GM23248 (cell line): ENCODE measurements at regions not wholly inside any gene's neighbourhood (a gene's known extent, or its start where the extent isn't known, plus 50 kb on each side); places are given as distances from the start of the nearest gene placed in this dataset.
A peak's percentile ranks its signal among the peaks of the same experiment; 100 is the strongest.

ENCODE experiments used
- EZH2 ChIP-seq: fragments of 200-600 bp; sonication (generic); IDR thresholded peaks from 2 replicates; pipeline ENCODE4 v1.6.1; 2018; ENCODE audit warnings: antibody characterized with exemption, mild to moderate bottlenecking; ENCODE audit not compliant: insufficient read depth, poor library complexity, severe bottlenecking
- EZH2phosphoT487 ChIP-seq: fragments of 200-600 bp; sonication (generic); IDR thresholded peaks from 2 replicates; pipeline ENCODE4 v1.6.1; 2018; ENCODE audit warnings: antibody characterized with exemption, moderate library complexity, mild to moderate bottlenecking, low read depth; ENCODE audit not compliant: insufficient read depth

DNA sequence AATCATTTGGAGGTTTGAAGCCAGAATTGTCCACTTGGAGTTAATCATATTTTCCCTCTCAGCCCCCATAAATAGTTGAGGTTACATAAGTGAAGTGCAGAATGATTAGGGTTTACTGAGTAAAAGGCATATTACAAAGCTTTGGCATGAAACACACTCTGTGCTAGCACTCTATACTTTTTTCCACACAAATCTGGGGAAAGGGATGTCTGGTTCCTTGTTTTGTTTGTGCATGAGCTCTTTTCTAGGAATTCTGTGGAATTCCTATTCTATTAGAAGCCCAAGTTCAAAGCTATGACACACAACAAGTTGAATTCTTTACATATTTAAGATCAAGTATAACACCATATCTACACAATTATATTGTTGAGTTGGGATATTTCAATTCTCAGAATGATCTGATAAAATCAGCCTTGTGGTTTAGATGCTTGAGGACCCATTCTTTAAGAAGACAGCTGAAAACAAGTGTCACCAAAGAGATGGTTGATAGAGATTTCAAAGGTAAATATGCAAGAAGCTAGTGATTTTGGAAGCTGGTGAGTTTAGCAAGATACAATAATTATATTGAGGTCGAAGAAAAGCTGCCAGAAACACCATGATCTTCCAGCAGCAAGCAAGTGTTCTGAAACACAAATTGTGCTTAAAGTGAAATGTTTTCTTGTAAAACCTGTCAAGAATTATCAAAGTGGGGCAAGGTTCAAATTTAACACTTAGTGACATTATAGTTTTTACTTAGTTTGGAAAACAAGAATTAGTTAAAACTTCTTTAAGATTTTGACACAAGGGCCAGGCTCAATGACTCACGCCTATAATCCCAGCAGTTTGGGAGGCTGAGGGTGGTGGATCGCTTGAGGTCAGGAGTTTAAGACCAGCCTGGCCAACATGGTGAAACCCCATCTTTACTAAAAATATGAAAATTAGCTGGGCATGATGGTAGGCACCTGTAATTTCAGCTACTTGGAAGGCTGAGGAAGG is 122.6 kb downstream of the INHBA start:
- no peak for TF ChIP-seq EZH2
- peak; percentile 84; the same call in 1 of the 2 replicates for TF ChIP-seq EZH2phosphoT487
